ENCODE measurements at regions not wholly inside any gene's neighbourhood (a gene's known extent, or its start where the extent isn't known, plus 50 kb on each side); places are given as distances from the start of the nearest gene placed in this dataset.
"Not testable (repeated sequence)": the region's sequence is repeated elsewhere in the genome, so short reads cannot be mapped to it uniquely, and the experiment has no call there.

DNA sequence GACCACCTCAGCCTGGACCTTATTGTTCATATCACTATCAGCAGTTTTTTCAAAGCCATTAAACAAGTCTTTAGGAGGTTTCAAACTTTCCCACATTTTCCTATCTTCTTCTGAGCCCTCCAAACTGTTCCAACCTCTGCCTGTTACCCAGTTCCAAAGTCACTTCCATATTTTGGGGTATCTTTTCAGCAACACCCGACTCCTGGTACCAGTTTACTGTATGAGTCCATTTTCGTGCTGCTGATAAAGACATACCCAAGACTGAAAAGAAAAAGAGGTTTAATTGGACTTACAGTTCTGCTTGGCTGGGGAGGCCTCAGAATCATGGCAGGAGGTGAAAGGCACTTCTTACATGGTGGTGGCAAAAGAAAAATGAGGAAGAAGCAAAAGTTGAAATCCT lies 195.9 kb upstream of the NR3C2 start:
- H3K27ac ChIP-seq (ENCODE audit: extremely low read depth, low read depth, low read length); H3K4me1 ChIP-seq (ENCODE audit: control insufficient read depth, insufficient read depth, low read length); H3K36me3 ChIP-seq (ENCODE audit: control insufficient read depth in 2 of 2, insufficient read depth in 1 of 2, low read length in 2 of 2); CTCF ChIA-PET; H3K9me3 ChIP-seq (ENCODE audit: control insufficient read depth, insufficient read depth, low read depth, low read length); H3K4me3 ChIP-seq (ENCODE audit: low read depth, low read length); POLR2A ChIA-PET: not testable (repeated sequence)
- TF ChIP-seq ZNF707 (tag by site-specific recombination; IDR thresholded peaks at IDR 0.05) = peak; percentile 65; the same call in 1 of the 2 replicates

DNA sequence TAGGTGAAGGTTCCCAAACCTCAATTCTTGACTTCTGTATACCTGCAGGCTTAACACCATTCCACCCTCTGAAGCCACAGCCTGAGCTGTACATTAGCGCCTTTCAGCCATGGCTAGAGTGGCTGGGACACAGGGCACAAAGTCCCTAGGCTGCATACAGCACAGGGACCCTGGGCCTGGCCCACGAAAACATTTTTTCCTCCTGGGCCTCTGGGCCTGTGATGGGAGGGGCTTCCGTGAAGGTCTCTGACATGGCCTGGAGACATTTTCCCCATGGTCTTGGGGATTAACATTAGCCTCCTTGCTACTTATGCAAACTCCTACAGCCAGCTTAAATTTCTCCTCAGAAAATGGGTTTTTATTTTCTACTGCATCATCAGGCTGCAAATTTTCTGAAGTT lies 195.2 kb upstream of the NR3C2 start:
- POLR2A ChIA-PET = interaction anchor here (0.7 kb wide), 1 partner anchor 304 kb away, joined by 3 read pairs; no protein-coding TSS in a partner anchor
- H3K4me1 ChIP-seq (ENCODE audit: control insufficient read depth, insufficient read depth, low read length); H3K36me3 ChIP-seq (ENCODE audit: control insufficient read depth in 2 of 2, insufficient read depth in 1 of 2, low read length in 2 of 2); H3K27ac ChIP-seq (ENCODE audit: extremely low read depth, low read depth, low read length); H3K9me3 ChIP-seq (ENCODE audit: control insufficient read depth, insufficient read depth, low read depth, low read length); CTCF ChIA-PET; H3K4me3 ChIP-seq (ENCODE audit: low read depth, low read length): not testable (repeated sequence)
- peak; percentile 76 for TF ChIP-seq ZNF585B (tag by site-specific recombination; IDR thresholded peaks at IDR 0.05)
- peak; percentile 41 for TF ChIP-seq SETDB1 (IDR thresholded peaks at IDR 0.05; ENCODE audit: insufficient read length, low read length)

DNA sequence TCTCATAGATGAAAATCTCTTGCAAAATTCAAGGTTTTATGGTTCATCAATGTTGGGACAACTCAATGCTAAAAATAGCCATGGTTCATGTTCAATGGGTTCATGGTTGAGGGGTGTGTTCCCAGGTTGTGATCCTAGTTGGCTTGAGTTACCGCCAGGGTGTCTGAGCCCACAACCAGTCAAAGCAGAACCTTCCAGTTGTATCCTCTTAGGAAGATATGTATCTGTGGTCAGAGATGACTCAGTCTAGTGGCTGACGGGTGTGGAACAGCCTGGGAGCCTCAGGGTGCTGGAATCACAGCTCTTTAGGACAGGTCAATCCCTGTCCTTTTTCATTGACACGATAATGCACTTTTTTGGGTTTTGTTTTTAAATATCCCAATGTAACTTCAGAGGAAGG lies 192.3 kb upstream of the NR3C2 start:
- TF ChIP-seq ZNF707 (tag by site-specific recombination; IDR thresholded peaks at IDR 0.05) (no peak), ZNF501 (tag by site-specific recombination; IDR thresholded peaks at IDR 0.05) (no peak), ZNF664 (tag by site-specific recombination; IDR thresholded peaks at IDR 0.05) (no peak), KLF16 (tag by site-specific recombination; IDR thresholded peaks at IDR 0.05) (no peak), KLF9 (tag by site-specific recombination; IDR thresholded peaks at IDR 0.05; ENCODE audit: low read depth) (no peak), GLI2 (tag by site-specific recombination; IDR thresholded peaks at IDR 0.05; ENCODE audit: borderline replicate concordance, low read depth) (no peak), KLF7 (tag by site-specific recombination; IDR thresholded peaks at IDR 0.05; ENCODE audit: borderline replicate concordance) (no peak), ZNF239 (tag by site-specific recombination; IDR thresholded peaks at IDR 0.05) (no peak), ZSCAN16 (tag by site-specific recombination; IDR thresholded peaks at IDR 0.05) (no peak), ZFHX2 (tag by site-specific recombination; conservative IDR thresholded peaks at IDR 0.05) (no peak), ZNF2 (tag by site-specific recombination; IDR thresholded peaks at IDR 0.05) (no peak), ZNF341 (tag by site-specific recombination; IDR thresholded peaks at IDR 0.05; ENCODE audit: low read depth) (no peak), ZNF354C (tag by site-specific recombination; IDR thresholded peaks at IDR 0.05; ENCODE audit: borderline replicate concordance, low read depth) (no peak), MYNN (tag by site-specific recombination; IDR thresholded peaks at IDR 0.05; ENCODE audit: borderline replicate concordance) (no peak), GFI1B (tag by site-specific recombination; IDR thresholded peaks at IDR 0.05) (no peak)
- TF ChIP-seq, protein P1, sequence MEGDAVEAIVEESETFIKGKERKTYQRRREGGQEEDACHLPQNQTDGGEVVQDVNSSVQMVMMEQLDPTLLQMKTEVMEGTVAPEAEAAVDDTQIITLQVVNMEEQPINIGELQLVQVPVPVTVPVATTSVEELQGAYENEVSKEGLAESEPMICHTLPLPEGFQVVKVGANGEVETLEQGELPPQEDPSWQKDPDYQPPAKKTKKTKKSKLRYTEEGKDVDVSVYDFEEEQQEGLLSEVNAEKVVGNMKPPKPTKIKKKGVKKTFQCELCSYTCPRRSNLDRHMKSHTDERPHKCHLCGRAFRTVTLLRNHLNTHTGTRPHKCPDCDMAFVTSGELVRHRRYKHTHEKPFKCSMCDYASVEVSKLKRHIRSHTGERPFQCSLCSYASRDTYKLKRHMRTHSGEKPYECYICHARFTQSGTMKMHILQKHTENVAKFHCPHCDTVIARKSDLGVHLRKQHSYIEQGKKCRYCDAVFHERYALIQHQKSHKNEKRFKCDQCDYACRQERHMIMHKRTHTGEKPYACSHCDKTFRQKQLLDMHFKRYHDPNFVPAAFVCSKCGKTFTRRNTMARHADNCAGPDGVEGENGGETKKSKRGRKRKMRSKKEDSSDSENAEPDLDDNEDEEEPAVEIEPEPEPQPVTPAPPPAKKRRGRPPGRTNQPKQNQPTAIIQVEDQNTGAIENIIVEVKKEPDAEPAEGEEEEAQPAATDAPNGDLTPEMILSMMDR (tag by site-specific recombination; IDR thresholded peaks at IDR 0.05) = no peak
- H3K9me3 ChIP-seq (ENCODE audit: control insufficient read depth, insufficient read depth, low read depth, low read length) = no peaks in the 10 kb centered on the region
- ChIA-PET CTCF (interaction anchor here (0.6 kb wide), 1 partner anchor 17 kb away, joined by 5 read pairs; no protein-coding TSS in a partner anchor), POLR2A (no interaction called here)
- H3K36me3 ChIP-seq (ENCODE audit: control insufficient read depth in 2 of 2, insufficient read depth in 1 of 2, low read length in 2 of 2) = no peaks in the 10 kb centered on the region
- H3K4me1 ChIP-seq (ENCODE audit: control insufficient read depth, insufficient read depth, low read length) = no peaks in the 10 kb centered on the region
- no peak overlapping the region for H3K27ac ChIP-seq (ENCODE audit: extremely low read depth, low read depth, low read length)
- no peak overlapping the region for H3K4me3 ChIP-seq (ENCODE audit: low read depth, low read length)

DNA sequence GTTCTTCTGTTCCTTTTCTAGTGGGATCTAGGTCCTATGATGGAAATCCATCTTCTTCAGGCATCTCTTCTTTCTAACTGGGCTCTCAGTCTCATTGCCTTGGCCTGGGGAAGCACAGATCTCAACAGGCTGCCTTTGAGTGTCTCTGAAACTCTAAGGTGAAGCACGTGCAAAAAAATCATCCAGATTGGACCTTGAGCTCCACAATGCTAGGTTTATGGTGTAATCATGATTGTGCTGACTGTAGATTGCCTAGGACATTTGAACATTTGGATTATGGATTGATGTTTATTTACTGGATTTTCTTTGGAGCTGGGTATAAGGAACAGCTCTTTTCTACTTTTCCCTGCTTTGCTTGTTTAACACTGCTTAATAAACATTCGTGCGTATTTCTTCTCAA lies 191.5 kb upstream of the NR3C2 start:
- no peaks in the 10 kb centered on the region for H3K4me1 ChIP-seq (ENCODE audit: control insufficient read depth, insufficient read depth, low read length)
- POLR2A ChIA-PET = no interaction called here
- no peaks in the 10 kb centered on the region for H3K9me3 ChIP-seq (ENCODE audit: control insufficient read depth, insufficient read depth, low read depth, low read length)
- TF ChIP-seq ZNF157 (tag by site-specific recombination; IDR thresholded peaks at IDR 0.05) = no peak
- TF ChIP-seq ZNF121 (tag by site-specific recombination; IDR thresholded peaks at IDR 0.05) = no peak
- TF ChIP-seq, protein P2, sequence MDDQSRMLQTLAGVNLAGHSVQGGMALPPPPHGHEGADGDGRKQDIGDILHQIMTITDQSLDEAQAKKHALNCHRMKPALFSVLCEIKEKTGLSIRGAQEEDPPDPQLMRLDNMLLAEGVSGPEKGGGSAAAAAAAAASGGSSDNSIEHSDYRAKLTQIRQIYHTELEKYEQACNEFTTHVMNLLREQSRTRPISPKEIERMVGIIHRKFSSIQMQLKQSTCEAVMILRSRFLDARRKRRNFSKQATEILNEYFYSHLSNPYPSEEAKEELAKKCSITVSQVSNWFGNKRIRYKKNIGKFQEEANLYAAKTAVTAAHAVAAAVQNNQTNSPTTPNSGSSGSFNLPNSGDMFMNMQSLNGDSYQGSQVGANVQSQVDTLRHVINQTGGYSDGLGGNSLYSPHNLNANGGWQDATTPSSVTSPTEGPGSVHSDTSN (CRISPR knock-in tag; IDR thresholded peaks at IDR 0.05) = no peak
- TF ChIP-seq ZNF560 (tag by site-specific recombination; IDR thresholded peaks at IDR 0.05; ENCODE audit: borderline replicate concordance) = no peak
- no peak for TF ChIP-seq ZNF658 (tag by site-specific recombination; IDR thresholded peaks at IDR 0.05)
- CTCF ChIA-PET = no interaction called here
- H3K27ac ChIP-seq (ENCODE audit: extremely low read depth, low read depth, low read length) = no peak overlapping the region
- H3K36me3 ChIP-seq (ENCODE audit: control insufficient read depth in 2 of 2, insufficient read depth in 1 of 2, low read length in 2 of 2) = no peaks in the 10 kb centered on the region
- no peak overlapping the region for H3K4me3 ChIP-seq (ENCODE audit: low read depth, low read length)
